ENCODE measurements at regions not wholly inside any gene's neighbourhood (a gene's known extent, or its start where the extent isn't known, plus 50 kb on each side); places are given as distances from the start of the nearest gene placed in this dataset.

DNA sequence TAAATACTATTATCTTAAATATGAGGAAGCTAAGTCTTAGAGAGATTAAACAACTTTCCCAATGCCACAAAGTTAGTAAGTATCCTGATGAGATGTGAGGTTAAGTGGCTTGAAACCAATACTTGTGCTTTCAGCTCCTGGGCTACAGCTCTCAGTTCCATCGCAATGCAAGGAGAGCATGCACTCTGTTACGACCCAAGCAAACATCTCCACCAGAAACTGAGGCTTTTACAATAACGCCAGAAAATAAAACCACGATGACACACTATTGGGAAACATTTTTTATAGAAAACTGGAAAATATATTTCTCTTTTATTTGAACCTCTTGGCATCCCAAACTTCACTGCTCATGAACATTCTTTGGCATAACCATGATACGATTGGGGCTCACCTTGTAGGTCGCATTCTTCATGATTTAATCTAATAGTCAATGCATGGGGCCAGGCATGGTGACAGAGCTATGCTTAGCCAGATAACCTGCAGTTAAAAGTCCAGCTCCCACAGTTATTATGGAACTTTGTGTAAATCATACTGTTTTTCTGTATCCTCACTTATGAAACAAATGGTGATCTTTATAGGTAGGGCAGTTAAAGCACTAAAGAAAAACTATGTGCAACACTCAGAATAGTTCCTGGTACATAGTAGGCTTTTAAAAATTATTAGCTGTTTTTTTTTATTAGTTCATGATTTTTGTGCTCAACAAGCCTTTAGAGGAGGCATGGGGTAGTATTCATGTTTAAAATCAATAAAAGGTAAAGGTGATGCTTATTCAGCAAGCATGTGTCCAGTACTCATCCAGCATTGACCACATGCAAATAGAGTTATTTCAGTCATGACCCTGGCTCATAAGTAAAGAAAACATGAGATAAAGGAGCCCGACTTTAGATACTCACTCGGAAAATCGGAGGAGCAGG lies 238.3 kb upstream of the TRIB2 start:
- POLR2A ChIA-PET = no interaction called here
- peak overlapping the region; percentile 78 for H3K4me2 ChIP-seq (ENCODE audit: insufficient read depth, low read length)
- FAIRE-seq = no peak

DNA sequence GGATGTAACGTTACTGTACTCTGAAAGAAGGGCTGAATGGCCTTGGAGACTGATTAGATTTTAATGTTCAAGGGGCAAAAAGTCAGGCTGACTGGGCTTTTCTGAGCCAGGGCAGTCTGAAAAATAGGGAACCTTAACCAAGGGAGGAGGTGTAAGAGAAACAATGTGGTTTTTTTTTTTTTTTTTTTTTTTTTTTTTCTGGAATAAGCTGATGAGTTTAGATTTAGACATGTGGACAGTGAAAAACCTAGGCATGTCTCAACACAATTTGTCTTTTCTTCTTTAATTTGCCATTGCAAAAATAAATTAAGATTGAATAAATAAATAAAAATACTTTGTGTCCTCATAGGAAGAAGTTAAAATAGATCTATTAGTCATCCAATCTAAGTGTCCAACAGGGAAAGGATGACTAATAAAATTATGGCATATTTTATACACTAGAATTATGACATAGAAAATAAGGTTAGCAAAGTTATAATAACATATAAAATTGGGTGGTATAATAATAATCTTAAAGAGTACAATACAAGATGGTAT lies 237.6 kb upstream of the TRIB2 start:
- ChIA-PET POLR2A (no interaction called here), CTCF (no interaction called here)
- H3K27ac ChIP-seq (ENCODE audit: insufficient read depth, low read depth, low read length) = peak overlapping the region; percentile 82
- BruUV-seq (replicated peaks) = no TSS peak
- no peaks in the 10 kb centered on the region for H4K20me1 ChIP-seq (replicated peaks; ENCODE audit: control insufficient read depth, extremely low read depth, insufficient read depth, low read length)
- peak overlapping the region; percentile 78 for H3K4me2 ChIP-seq (ENCODE audit: insufficient read depth, low read length)
- no peaks in the 10 kb centered on the region for H3K79me2 ChIP-seq (ENCODE audit: control insufficient read depth, insufficient read depth, low read length)
- H3K4me1 ChIP-seq (ENCODE audit: control insufficient read depth, extremely low read depth, insufficient read depth, low read length) = peaks cover 20% of the 10 kb centered on the region
- peak overlapping the region; percentile 90 for H2AFZ ChIP-seq (ENCODE audit: low read depth, low read length)
- H3K9ac ChIP-seq (replicated peaks; ENCODE audit: extremely low read depth, insufficient read depth, low read length) = peak overlapping the region; percentile 65
- peak; percentile 63 for TF ChIP-seq JUN (IDR thresholded peaks at IDR 0.05; ENCODE audit: borderline replicate concordance, insufficient read depth, insufficient read length, low read depth)
- TF ChIP-seq, protein P1, sequence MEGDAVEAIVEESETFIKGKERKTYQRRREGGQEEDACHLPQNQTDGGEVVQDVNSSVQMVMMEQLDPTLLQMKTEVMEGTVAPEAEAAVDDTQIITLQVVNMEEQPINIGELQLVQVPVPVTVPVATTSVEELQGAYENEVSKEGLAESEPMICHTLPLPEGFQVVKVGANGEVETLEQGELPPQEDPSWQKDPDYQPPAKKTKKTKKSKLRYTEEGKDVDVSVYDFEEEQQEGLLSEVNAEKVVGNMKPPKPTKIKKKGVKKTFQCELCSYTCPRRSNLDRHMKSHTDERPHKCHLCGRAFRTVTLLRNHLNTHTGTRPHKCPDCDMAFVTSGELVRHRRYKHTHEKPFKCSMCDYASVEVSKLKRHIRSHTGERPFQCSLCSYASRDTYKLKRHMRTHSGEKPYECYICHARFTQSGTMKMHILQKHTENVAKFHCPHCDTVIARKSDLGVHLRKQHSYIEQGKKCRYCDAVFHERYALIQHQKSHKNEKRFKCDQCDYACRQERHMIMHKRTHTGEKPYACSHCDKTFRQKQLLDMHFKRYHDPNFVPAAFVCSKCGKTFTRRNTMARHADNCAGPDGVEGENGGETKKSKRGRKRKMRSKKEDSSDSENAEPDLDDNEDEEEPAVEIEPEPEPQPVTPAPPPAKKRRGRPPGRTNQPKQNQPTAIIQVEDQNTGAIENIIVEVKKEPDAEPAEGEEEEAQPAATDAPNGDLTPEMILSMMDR (IDR thresholded peaks at IDR 0.05; ENCODE audit: extremely low read depth in 1 of 2, insufficient read depth in 1 of 2, low read depth in 1 of 2, low read length in 2 of 2) = no peak
- TF ChIP-seq FOS (IDR thresholded peaks at IDR 0.05; ENCODE audit: borderline replicate concordance, insufficient read depth, low read length) = peak; percentile 49
- dilution Hi-C loops (cut with MboI; ENCODE audit: extremely low pct_ligation_motif_present, low sequenced_read_pairs) = no loop called here
- H3K9me3 ChIP-seq (replicated peaks; ENCODE audit: control insufficient read depth, insufficient read depth, low read length) = no peaks in the 10 kb centered on the region
- intact Hi-C loops (cut with micrococcal nuclease) = loop anchor here (1.0 kb wide), 1 partner anchor 76 kb away; no protein-coding TSS in a partner anchor
- no peaks in the 10 kb centered on the region for H3K36me3 ChIP-seq (ENCODE audit: control insufficient read depth in 2 of 2, extremely low read depth in 1 of 2, insufficient read depth in 2 of 2, low read length in 2 of 2)
- peak; percentile 69 for DNase-seq (ENCODE audit: low read depth, low spot score)
- H3K4me3 ChIP-seq (replicated peaks in 1 of 3; ENCODE audit: insufficient read depth in 1 of 3, low read depth in 1 of 3, low read length in 3 of 3) = peak overlapping the region in 1 of 3 experiments; percentile 11
- no peaks in the 10 kb centered on the region for H3K9me1 ChIP-seq (replicated peaks; ENCODE audit: control insufficient read depth, extremely low read depth, insufficient read depth, low read length)
- FAIRE-seq = no peak
- no peaks in the 10 kb centered on the region for H3K27me3 ChIP-seq (ENCODE audit: control insufficient read depth in 2 of 2, insufficient read depth in 2 of 2, low read length in 2 of 2)

More for the DNA sequence above, 238.3 kb upstream of the TRIB2 start:
- no peaks in the 10 kb centered on the region for H3K9me3 ChIP-seq (replicated peaks; ENCODE audit: control insufficient read depth, insufficient read depth, low read length)
- peak overlapping the region; percentile 65 for H3K9ac ChIP-seq (replicated peaks; ENCODE audit: extremely low read depth, insufficient read depth, low read length)
- CTCF ChIA-PET = no interaction called here
- TF ChIP-seq FOS (IDR thresholded peaks at IDR 0.05; ENCODE audit: borderline replicate concordance, insufficient read depth, low read length) = no peak
- peak overlapping the region; percentile 90 for H2AFZ ChIP-seq (ENCODE audit: low read depth, low read length)
- H3K27ac ChIP-seq (ENCODE audit: insufficient read depth, low read depth, low read length) = peak overlapping the region; percentile 82
- H3K4me3 ChIP-seq (replicated peaks in 1 of 3; ENCODE audit: insufficient read depth in 1 of 3, low read depth in 1 of 3, low read length in 3 of 3) = peak overlapping the region in 1 of 3 experiments; percentile 11
- DNase-seq (ENCODE audit: low read depth, low spot score) = no peak
- H3K79me2 ChIP-seq (ENCODE audit: control insufficient read depth, insufficient read depth, low read length) = no peaks in the 10 kb centered on the region
- peaks cover 17% of the 10 kb centered on the region for H3K4me1 ChIP-seq (ENCODE audit: control insufficient read depth, extremely low read depth, insufficient read depth, low read length)
- H4K20me1 ChIP-seq (replicated peaks; ENCODE audit: control insufficient read depth, extremely low read depth, insufficient read depth, low read length) = no peaks in the 10 kb centered on the region
- BruUV-seq (replicated peaks) = no TSS peak
- no peaks in the 10 kb centered on the region for H3K9me1 ChIP-seq (replicated peaks; ENCODE audit: control insufficient read depth, extremely low read depth, insufficient read depth, low read length)
- dilution Hi-C loops (cut with MboI; ENCODE audit: extremely low pct_ligation_motif_present, low sequenced_read_pairs) = no loop called here
- H3K36me3 ChIP-seq (ENCODE audit: control insufficient read depth in 2 of 2, extremely low read depth in 1 of 2, insufficient read depth in 2 of 2, low read length in 2 of 2) = no peaks in the 10 kb centered on the region
- no peaks in the 10 kb centered on the region for H3K27me3 ChIP-seq (ENCODE audit: control insufficient read depth in 2 of 2, insufficient read depth in 2 of 2, low read length in 2 of 2)
- intact Hi-C loops (cut with micrococcal nuclease) = loop anchor here (1.0 kb wide), 1 partner anchor 77 kb away; no protein-coding TSS in a partner anchor

Measured in endothelial cell of umbilical vein (primary cell).